Subcutaneous abdominal adipose tissue (tissue), 5 donors: ENCODE measurements at regions not wholly inside any gene's neighbourhood (a gene's known extent, or its start where the extent isn't known, plus 50 kb on each side); places are given as distances from the start of the nearest gene placed in this dataset.

Experiments used
- H3K27ac ChIP-seq: one replicate; pipeline ENCODE4 v1.7.0; 2013; ENCODE audit warnings: low read depth, mild to moderate bottlenecking, inconsistent platforms, low read length, moderate library complexity
- H3K27me3 ChIP-seq, 5 donors: one replicate each; pipeline ENCODE4 v1.7.0; 2013; ENCODE audit warnings: low read length in 5 of 5, inconsistent platforms in 1 of 5; ENCODE audit not compliant: control insufficient read depth in 5 of 5, insufficient read depth in 4 of 5
- H3K36me3 ChIP-seq, 5 donors: one replicate each; pipeline ENCODE4 v1.7.0; 2013; ENCODE audit warnings: low read length in 5 of 5; ENCODE audit not compliant: control insufficient read depth in 5 of 5, insufficient read depth in 5 of 5
- H3K4me1 ChIP-seq, 5 donors: one replicate each; pipeline ENCODE4 v1.7.0; 2013; ENCODE audit warnings: low read length in 5 of 5, mild to moderate bottlenecking in 3 of 5, moderate library complexity in 1 of 5; ENCODE audit not compliant: control insufficient read depth in 5 of 5, insufficient read depth in 5 of 5
- H3K4me3 ChIP-seq, 5 donors: one replicate each; pipeline ENCODE4 v1.7.0; 2013; ENCODE audit warnings: low read length in 5 of 5, low read depth in 1 of 5
- H3K9ac ChIP-seq, 5 donors: one replicate each; pipeline ENCODE4 v1.7.0; 2013; ENCODE audit warnings: low read length in 5 of 5, mild to moderate bottlenecking in 4 of 5, moderate library complexity in 3 of 5
- H3K9me3 ChIP-seq, 5 donors: one replicate each; pipeline ENCODE4 v1.7.0; 2013; ENCODE audit warnings: low read length in 5 of 5; ENCODE audit not compliant: control insufficient read depth in 5 of 5
- donor health status: healthy.
- donor health status: healthy.
- donor health status: healthy.
- donor health status: healthy.
- donor health status: healthy.

DNA sequence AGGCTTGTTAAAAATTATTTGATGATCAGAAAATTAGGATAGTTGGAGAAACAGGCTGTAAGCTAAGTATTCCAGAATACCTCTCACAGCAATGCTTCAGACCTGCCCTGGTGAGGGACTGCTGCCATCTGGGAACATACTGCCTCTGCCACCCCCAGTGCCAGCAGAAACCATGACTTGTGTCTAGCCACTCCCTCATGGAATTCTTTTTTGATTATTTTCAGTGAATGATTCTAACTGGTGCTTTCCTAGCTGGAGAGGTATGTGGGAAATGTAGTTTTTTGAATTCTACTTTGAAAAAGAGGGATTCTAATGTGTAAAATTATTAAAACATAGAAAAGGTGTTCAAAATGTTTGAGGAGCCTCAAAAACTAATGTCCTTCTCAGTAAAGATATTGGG lies 126.3 kb downstream of the HMHB1 start:
- Histone ChIP-seq H3K9ac (no peak overlapping the region), H3K4me1 (no peaks in the 10 kb centered on the region), H3K27ac (no peak overlapping the region), H3K36me3 (no peaks in the 10 kb centered on the region), H3K9me3 (peaks cover 0 to 19% (median 8%) of the 10 kb centered on the region in 5 donors), H3K4me3 (no peak overlapping the region), H3K27me3 (no peaks in the 10 kb centered on the region)

GRCh38 chr5:143946837-143947236 lies 134.9 kb downstream of the HMHB1 start:
- Histone ChIP-seq H3K4me3 (no peak overlapping the region), H3K4me1 (peaks cover 0 to 4% (median 0%) of the 10 kb centered on the region in 5 donors), H3K36me3 (no peaks in the 10 kb centered on the region), H3K9me3 (peaks cover 0 to 17% (median 13%) of the 10 kb centered on the region in 5 donors), H3K9ac (no peak overlapping the region), H3K27me3 (no peaks in the 10 kb centered on the region), H3K27ac (no peak overlapping the region)

- no peak overlapping the region for H3K9ac ChIP-seq
- no peaks in the 10 kb centered on the region for H3K27me3 ChIP-seq
- no peak overlapping the region for H3K4me3 ChIP-seq
- H3K27ac ChIP-seq = no peak overlapping the region
- H3K36me3 ChIP-seq = no peaks in the 10 kb centered on the region
- H3K4me1 ChIP-seq = peaks cover 0 to 4% (median 0%) of the 10 kb centered on the region in 5 donors
- peaks cover 0 to 15% (median 12%) of the 10 kb centered on the region in 5 donors for H3K9me3 ChIP-seq
Measured at GRCh38 chr5:143947313-143947712, 135.4 kb downstream of the HMHB1 start.

- no peaks in the 10 kb centered on the region for H3K27me3 ChIP-seq
- H3K36me3 ChIP-seq = no peaks in the 10 kb centered on the region
- H3K4me3 ChIP-seq = no peak overlapping the region
- no peak overlapping the region for H3K9ac ChIP-seq
- H3K4me1 ChIP-seq = peaks cover 0 to 10% (median 2%) of the 10 kb centered on the region in 5 donors
- no peak overlapping the region for H3K27ac ChIP-seq
- no peaks in the 10 kb centered on the region for H3K9me3 ChIP-seq
Measured at GRCh38 chr5:143952809-143953208, 140.8 kb downstream of the HMHB1 start.

- no peak overlapping the region for H3K27ac ChIP-seq
- no peaks in the 10 kb centered on the region for H3K36me3 ChIP-seq
- no peaks in the 10 kb centered on the region for H3K9me3 ChIP-seq
- H3K27me3 ChIP-seq = no peaks in the 10 kb centered on the region
- no peak overlapping the region for H3K9ac ChIP-seq
- no peak overlapping the region for H3K4me3 ChIP-seq
- H3K4me1 ChIP-seq = peaks cover 0 to 10% (median 2%) of the 10 kb centered on the region in 5 donors
Measured at GRCh38 chr5:143953851-143954250, 141.9 kb downstream of the HMHB1 start.

DNA sequence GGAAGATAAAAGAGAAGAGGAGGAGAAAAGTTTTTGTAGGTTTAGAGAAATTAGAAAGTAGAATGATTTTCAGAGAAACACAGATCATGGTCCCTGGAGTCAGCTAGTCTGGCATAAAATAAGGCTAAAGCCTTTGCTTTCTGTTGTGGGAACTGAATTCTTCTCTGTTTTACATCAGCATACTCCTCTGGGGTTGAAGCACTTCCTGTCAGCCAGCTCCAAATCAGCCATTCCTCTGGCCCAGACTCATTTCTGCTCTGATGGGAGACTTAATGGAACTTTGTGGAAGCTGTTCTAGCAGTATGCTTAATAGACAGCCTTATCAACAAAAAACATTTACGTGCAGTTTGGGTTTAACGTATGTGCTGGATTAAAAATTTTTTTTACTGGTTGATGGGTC lies 143.2 kb downstream of the HMHB1 start:
- Histone ChIP-seq H3K9me3 (no peaks in the 10 kb centered on the region), H3K4me1 (peaks cover 0 to 10% (median 2%) of the 10 kb centered on the region in 5 donors), H3K36me3 (no peaks in the 10 kb centered on the region), H3K27ac (no peak overlapping the region), H3K4me3 (no peak overlapping the region), H3K9ac (no peak overlapping the region), H3K27me3 (no peaks in the 10 kb centered on the region)

DNA sequence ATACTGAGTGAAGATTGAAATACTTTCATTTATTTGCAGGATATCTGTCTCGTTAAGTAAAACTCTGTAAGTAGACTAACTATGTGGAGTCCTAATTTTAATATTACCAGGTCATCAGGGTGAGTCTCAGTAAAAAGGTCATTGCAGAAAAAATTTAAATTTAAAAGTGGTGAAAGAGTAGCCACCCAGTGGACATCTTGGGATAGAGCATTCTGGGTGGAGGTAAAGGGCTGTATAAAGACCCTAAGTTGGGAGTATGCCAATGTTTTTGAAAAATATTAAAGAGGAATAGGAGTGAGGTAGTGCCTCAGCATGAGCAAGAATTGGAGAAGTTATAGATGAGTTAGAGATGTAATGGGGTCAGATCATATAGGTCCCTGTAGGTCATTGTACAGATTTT lies 145.5 kb downstream of the HMHB1 start:
- Histone ChIP-seq H3K27ac (no peak overlapping the region), H3K36me3 (no peaks in the 10 kb centered on the region), H3K4me1 (peaks cover 0 to 7% (median 2%) of the 10 kb centered on the region in 5 donors), H3K27me3 (no peaks in the 10 kb centered on the region), H3K4me3 (no peak overlapping the region), H3K9ac (no peak overlapping the region), H3K9me3 (no peaks in the 10 kb centered on the region)

GRCh38 chr5:143962201-143962600 lies 150.2 kb downstream of the HMHB1 start:
- H3K36me3 ChIP-seq = no peaks in the 10 kb centered on the region
- no peak overlapping the region for H3K9ac ChIP-seq
- H3K27ac ChIP-seq = no peak overlapping the region
- no peaks in the 10 kb centered on the region for H3K27me3 ChIP-seq
- H3K4me3 ChIP-seq = no peak overlapping the region
- H3K9me3 ChIP-seq = no peaks in the 10 kb centered on the region
- no peaks in the 10 kb centered on the region for H3K4me1 ChIP-seq

DNA sequence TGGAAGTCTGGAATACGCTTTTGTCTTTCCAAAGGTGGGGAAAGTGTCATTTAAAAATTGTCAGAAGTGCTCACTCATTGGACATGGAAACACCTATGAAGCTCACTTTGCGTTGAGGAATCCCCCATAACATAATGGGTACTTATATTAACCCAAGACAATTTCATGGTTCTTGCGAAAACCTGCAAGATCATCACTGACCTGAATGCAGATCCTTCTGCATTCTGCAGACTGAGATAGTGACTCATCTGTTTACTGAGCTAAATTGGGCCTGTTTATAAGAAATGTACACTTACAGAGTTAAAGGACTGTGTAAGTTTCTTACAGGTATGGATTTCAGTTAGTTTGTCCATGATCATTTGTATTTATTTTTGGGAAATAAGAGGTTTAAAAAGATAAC lies 153.0 kb downstream of the HMHB1 start:
- Histone ChIP-seq H3K9ac (no peak overlapping the region), H3K9me3 (no peaks in the 10 kb centered on the region), H3K27ac (no peak overlapping the region), H3K4me3 (no peak overlapping the region), H3K27me3 (no peaks in the 10 kb centered on the region), H3K4me1 (peaks cover 0 to 4% (median 0%) of the 10 kb centered on the region in 5 donors), H3K36me3 (no peaks in the 10 kb centered on the region)

DNA sequence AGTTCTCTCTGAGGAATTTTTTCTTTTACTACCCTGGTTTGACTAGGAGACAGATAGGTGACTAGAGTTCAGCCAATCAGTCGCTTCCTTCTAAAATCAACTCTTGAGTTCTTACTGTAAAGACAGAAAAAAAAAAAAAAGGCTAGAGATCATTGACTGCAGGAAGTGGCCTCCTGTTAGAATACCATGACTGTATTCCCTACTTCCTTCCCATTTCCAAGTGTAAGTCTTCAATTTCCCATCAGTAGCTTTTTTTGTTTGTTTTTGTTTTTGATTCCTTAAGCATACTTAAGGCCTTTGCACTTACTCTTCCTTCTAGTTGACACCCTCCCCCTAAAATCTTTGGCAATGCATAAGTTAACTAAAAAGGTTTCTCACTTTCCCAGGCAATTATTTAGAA lies 154.3 kb downstream of the HMHB1 start:
- no peaks in the 10 kb centered on the region for H3K36me3 ChIP-seq
- H3K4me1 ChIP-seq = peaks cover 0 to 4% (median 0%) of the 10 kb centered on the region in 5 donors
- H3K9me3 ChIP-seq = no peaks in the 10 kb centered on the region
- no peak overlapping the region for H3K27ac ChIP-seq
- no peak overlapping the region for H3K9ac ChIP-seq
- H3K4me3 ChIP-seq = no peak overlapping the region
- H3K27me3 ChIP-seq = no peaks in the 10 kb centered on the region
